ENCODE measurements at regions not wholly inside any gene's neighbourhood (a gene's known extent, or its start where the extent isn't known, plus 50 kb on each side); places are given as distances from the start of the nearest gene placed in this dataset.

GRCh38 chr16:50961952-50962351, 189.1 kb downstream of the SALL1 start:
- H3K27ac ChIP-seq = no peak overlapping the region
- H3K4me1 ChIP-seq = no peaks in the 10 kb centered on the region
- intact Hi-C loops (cut with DNase I; ENCODE audit: low total_unique reads) (no loop called here), in situ Hi-C loops (cut with MboI; ENCODE audit: low pct_ligation_motif_present in 1 of 4, low pct_unique_long_range_greater_than_20kb in 1 of 4, low sequenced_read_pairs in 3 of 4) (no loop called here)
- TF ChIP-seq POLR2AphosphoS5 (IDR thresholded peaks at IDR 0.05) (no peak), POLR2A (IDR thresholded peaks at IDR 0.05) (no peak), EP300 (IDR thresholded peaks at IDR 0.05; ENCODE audit: low read depth) (no peak)
- TF ChIP-seq, protein P1, sequence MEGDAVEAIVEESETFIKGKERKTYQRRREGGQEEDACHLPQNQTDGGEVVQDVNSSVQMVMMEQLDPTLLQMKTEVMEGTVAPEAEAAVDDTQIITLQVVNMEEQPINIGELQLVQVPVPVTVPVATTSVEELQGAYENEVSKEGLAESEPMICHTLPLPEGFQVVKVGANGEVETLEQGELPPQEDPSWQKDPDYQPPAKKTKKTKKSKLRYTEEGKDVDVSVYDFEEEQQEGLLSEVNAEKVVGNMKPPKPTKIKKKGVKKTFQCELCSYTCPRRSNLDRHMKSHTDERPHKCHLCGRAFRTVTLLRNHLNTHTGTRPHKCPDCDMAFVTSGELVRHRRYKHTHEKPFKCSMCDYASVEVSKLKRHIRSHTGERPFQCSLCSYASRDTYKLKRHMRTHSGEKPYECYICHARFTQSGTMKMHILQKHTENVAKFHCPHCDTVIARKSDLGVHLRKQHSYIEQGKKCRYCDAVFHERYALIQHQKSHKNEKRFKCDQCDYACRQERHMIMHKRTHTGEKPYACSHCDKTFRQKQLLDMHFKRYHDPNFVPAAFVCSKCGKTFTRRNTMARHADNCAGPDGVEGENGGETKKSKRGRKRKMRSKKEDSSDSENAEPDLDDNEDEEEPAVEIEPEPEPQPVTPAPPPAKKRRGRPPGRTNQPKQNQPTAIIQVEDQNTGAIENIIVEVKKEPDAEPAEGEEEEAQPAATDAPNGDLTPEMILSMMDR (IDR thresholded peaks at IDR 0.05) = no peak
- DNase-seq = no peak
- H3K9me3 ChIP-seq = no peaks in the 10 kb centered on the region
- no peaks in the 10 kb centered on the region for H3K27me3 ChIP-seq
- no peaks in the 10 kb centered on the region for H3K36me3 ChIP-seq
- WGBS, 2 donors (ENCODE audit: low coverage in 1 of 2) = 66 to 82% methylated on average over 7 of the region's 7 CpGs
- H3K4me3 ChIP-seq = no peak overlapping the region

GRCh38 chr16:50960517-50961202, 190.4 kb downstream of the SALL1 start:
- H3K36me3 ChIP-seq = no peaks in the 10 kb centered on the region
- no peaks in the 10 kb centered on the region for H3K9me3 ChIP-seq
- no peak for DNase-seq
- H3K27me3 ChIP-seq = no peaks in the 10 kb centered on the region
- H3K4me3 ChIP-seq = no peak overlapping the region
- in situ Hi-C loops (cut with MboI; ENCODE audit: low pct_ligation_motif_present in 1 of 4, low pct_unique_long_range_greater_than_20kb in 1 of 4, low sequenced_read_pairs in 3 of 4) = no loop called here
- H3K4me1 ChIP-seq = no peaks in the 10 kb centered on the region
- TF ChIP-seq POLR2AphosphoS5 (IDR thresholded peaks at IDR 0.05) = no peak
- TF ChIP-seq, protein P1 (IDR thresholded peaks at IDR 0.05) = no peak
- TF ChIP-seq EP300 (IDR thresholded peaks at IDR 0.05; ENCODE audit: low read depth) = no peak
- no peak for TF ChIP-seq POLR2A (IDR thresholded peaks at IDR 0.05)
- intact Hi-C loops (cut with DNase I; ENCODE audit: low total_unique reads) = no loop called here
- WGBS, 2 donors (ENCODE audit: low coverage in 1 of 2) = 45% methylated on average over 2 of the region's 2 CpGs; no CpG with 5 or more reads in 1 of the 2 donors
- H3K27ac ChIP-seq = no peak overlapping the region

DNA sequence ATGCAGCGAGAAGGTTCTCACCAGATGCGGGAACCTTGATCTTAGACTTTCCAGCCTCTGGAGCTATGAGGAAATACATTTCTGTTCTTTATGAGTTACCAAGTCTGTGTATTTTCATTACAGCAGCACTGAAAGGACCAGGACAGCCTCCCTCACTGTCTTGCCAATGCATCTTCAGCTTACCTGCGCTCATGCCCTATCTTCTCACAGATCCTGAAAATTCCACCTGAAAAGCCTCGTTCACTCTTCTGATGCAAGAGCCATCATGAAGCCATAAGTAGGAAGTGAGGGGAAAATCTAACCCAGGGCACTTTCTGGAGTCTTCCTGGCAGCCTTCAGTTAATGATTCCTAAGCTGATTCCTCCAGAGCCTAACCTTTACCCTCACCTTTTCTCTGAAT, 194.0 kb downstream of the SALL1 start:
- no peak for TF ChIP-seq POLR2A (IDR thresholded peaks at IDR 0.05)
- no peak for TF ChIP-seq EP300 (IDR thresholded peaks at IDR 0.05; ENCODE audit: low read depth)
- TF ChIP-seq, protein P1 (IDR thresholded peaks at IDR 0.05) = no peak
- no peak for TF ChIP-seq POLR2AphosphoS5 (IDR thresholded peaks at IDR 0.05)
- no peak overlapping the region for H3K27ac ChIP-seq
- no peaks in the 10 kb centered on the region for H3K9me3 ChIP-seq
- intact Hi-C loops (cut with DNase I; ENCODE audit: low total_unique reads) = no loop called here
- no peak for DNase-seq
- no peaks in the 10 kb centered on the region for H3K27me3 ChIP-seq
- H3K4me1 ChIP-seq = no peaks in the 10 kb centered on the region
- no peaks in the 10 kb centered on the region for H3K36me3 ChIP-seq
- in situ Hi-C loops (cut with MboI; ENCODE audit: low pct_ligation_motif_present in 1 of 4, low pct_unique_long_range_greater_than_20kb in 1 of 4, low sequenced_read_pairs in 3 of 4) = no loop called here
- 60 to 75% methylated on average over 1 to 4 of the region's 4 CpGs for WGBS, 2 donors (ENCODE audit: low coverage in 1 of 2)
- no peak overlapping the region for H3K4me3 ChIP-seq

- intact Hi-C loops (cut with DNase I; ENCODE audit: low total_unique reads) = no loop called here
- no peak for DNase-seq
These were observed 194.4 kb downstream of the SALL1 start for GRCh38 chr16:50956637-50957036.

More at GRCh38 chr16:50956637-50957036, 194.4 kb downstream of the SALL1 start:
- 21% methylated on average over 1 of the region's 1 CpG; no CpG with 5 or more reads in 1 of the 2 donors for whole genome bisulfite sequencing, 2 donors (ENCODE audit: low coverage in 1 of 2)
- no peaks in the 10 kb centered on the region for H3K4me1 ChIP-seq
- no peaks in the 10 kb centered on the region for H3K27me3 ChIP-seq
- TF ChIP-seq POLR2AphosphoS5 (IDR thresholded peaks at IDR 0.05) (no peak), EP300 (IDR thresholded peaks at IDR 0.05; ENCODE audit: low read depth) (no peak), POLR2A (IDR thresholded peaks at IDR 0.05) (no peak)
- TF ChIP-seq, protein P1 (IDR thresholded peaks at IDR 0.05) = no peak
- in situ Hi-C loops (cut with MboI; ENCODE audit: low pct_ligation_motif_present in 1 of 4, low pct_unique_long_range_greater_than_20kb in 1 of 4, low sequenced_read_pairs in 3 of 4) = no loop called here
- H3K27ac ChIP-seq = no peak overlapping the region
- no peaks in the 10 kb centered on the region for H3K36me3 ChIP-seq
- H3K4me3 ChIP-seq = no peak overlapping the region
- no peaks in the 10 kb centered on the region for H3K9me3 ChIP-seq
